Gastrocnemius medialis (tissue), 4 donors: ENCODE measurements at regions not wholly inside any gene's neighbourhood (a gene's known extent, or its start where the extent isn't known, plus 50 kb on each side); places are given as distances from the start of the nearest gene placed in this dataset.

Experiments
- CTCF ChIP-seq, 5 experiments: fragments of 450-650 bp in 3 of 5; fragments of 200-600 bp in 2 of 5; sonication (generic) in 2 of 5; IDR thresholded peaks in 4 of 5; conservative IDR thresholded peaks in 1 of 5; 1 replicate in 4 of 5; 2 replicates in 1 of 5; pipeline ENCODE4 v1.5.1; 2016 to 2019; ENCODE audit warnings: antibody characterized with exemption in 5 of 5, mild to moderate bottlenecking in 3 of 5, moderate library complexity in 3 of 5
- POLR2A ChIP-seq, 2 donors: fragments of 450-650 bp; IDR thresholded peaks; one replicate each; pipeline ENCODE4 v1.6.1; 2017; ENCODE audit warnings: antibody characterized with exemption in 2 of 2, mild to moderate bottlenecking in 2 of 2, moderate library complexity in 2 of 2

GRCh38 chr18:77397056-77397455 is 147.4 kb downstream of the GALR1 start:
- TF ChIP-seq CTCF (IDR thresholded peaks at IDR 0.05 in 4 of 5, conservative IDR thresholded peaks at IDR 0.05 in 1 of 5) (no peak), POLR2A (IDR thresholded peaks at IDR 0.05) (no peak)
